ENCODE measurements at regions not wholly inside any gene's neighbourhood (a gene's known extent, or its start where the extent isn't known, plus 50 kb on each side); places are given as distances from the start of the nearest gene placed in this dataset.

GRCh38 chr18:78126106-78126505 is 853.5 kb upstream of the SALL3 start:
- no peak for DNase-seq

GRCh38 chr18:78126536-78126935 is 853.1 kb upstream of the SALL3 start:
- no peak for DNase-seq

GRCh38 chr18:78127041-78127440 is 852.6 kb upstream of the SALL3 start:
- DNase-seq, result no peak

GRCh38 chr18:78128004-78128403 is 851.6 kb upstream of the SALL3 start:
- no peak for DNase-seq

GRCh38 chr18:78129260-78129659 is 850.4 kb upstream of the SALL3 start:
- no peak for DNase-seq

GRCh38 chr18:78130232-78131195 is 849.1 kb upstream of the SALL3 start:
- no peak for DNase-seq

GRCh38 chr18:78133729-78134128 is 845.9 kb upstream of the SALL3 start:
- no peak for DNase-seq

GRCh38 chr18:78136986-78137385 is 842.6 kb upstream of the SALL3 start:
- DNase-seq, result no peak

- no peak for DNase-seq
Measured at GRCh38 chr18:78138983-78139496, 840.6 kb upstream of the SALL3 start.

- DNase-seq, result no peak
Measured at GRCh38 chr18:78140294-78140693, 839.3 kb upstream of the SALL3 start.

GRCh38 chr18:78144669-78145068 is 834.9 kb upstream of the SALL3 start:
- DNase-seq, result no peak

GRCh38 chr18:78145096-78145495 is 834.5 kb upstream of the SALL3 start:
- no peak for DNase-seq

- no peak for DNase-seq
Measured at GRCh38 chr18:78146136-78147085, 833.2 kb upstream of the SALL3 start.

GRCh38 chr18:78150590-78150989 is 829.0 kb upstream of the SALL3 start:
- DNase-seq, result no peak

- DNase-seq, result no peak
Measured at GRCh38 chr18:78151234-78151633, 828.4 kb upstream of the SALL3 start.

- DNase-seq, result no peak
Measured at GRCh38 chr18:78151948-78152725, 827.5 kb upstream of the SALL3 start.

- no peak for DNase-seq
Measured at GRCh38 chr18:78153362-78153761, 826.3 kb upstream of the SALL3 start.

GRCh38 chr18:78154444-78154843 is 825.2 kb upstream of the SALL3 start:
- DNase-seq, result no peak

- DNase-seq, result no peak
Measured at GRCh38 chr18:78154853-78155252, 824.8 kb upstream of the SALL3 start.

- DNase-seq, result no peak
Measured at GRCh38 chr18:78156466-78156865, 823.2 kb upstream of the SALL3 start.

- DNase-seq, result no peak
Measured at GRCh38 chr18:78158943-78159342, 820.7 kb upstream of the SALL3 start.

- no peak for DNase-seq
Measured at GRCh38 chr18:78159397-78159796, 820.2 kb upstream of the SALL3 start.
